ENCODE measurements at regions not wholly inside any gene's neighbourhood (a gene's known extent, or its start where the extent isn't known, plus 50 kb on each side); places are given as distances from the start of the nearest gene placed in this dataset.

DNA sequence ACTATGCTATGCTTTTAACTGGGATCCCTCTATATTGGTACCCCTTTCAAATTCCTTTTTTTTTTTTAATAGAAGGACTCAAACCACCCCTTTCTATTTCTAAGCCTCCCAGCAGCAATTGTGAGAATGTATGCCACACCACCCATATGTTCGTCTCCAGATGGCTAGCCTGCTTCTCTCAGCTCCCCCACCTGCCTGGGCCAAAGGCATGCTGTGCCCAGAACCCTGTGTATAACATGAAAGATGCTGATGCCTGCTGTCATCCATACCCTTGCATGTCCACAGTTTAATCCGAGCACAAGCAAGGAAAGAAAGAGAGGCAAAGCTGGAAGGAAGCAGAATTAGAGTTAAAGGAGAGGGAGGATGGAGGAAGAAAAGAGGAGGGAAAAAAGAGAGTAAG is 159.5 kb upstream of the CNTN6 start:
- TF ChIP-seq, protein P1, sequence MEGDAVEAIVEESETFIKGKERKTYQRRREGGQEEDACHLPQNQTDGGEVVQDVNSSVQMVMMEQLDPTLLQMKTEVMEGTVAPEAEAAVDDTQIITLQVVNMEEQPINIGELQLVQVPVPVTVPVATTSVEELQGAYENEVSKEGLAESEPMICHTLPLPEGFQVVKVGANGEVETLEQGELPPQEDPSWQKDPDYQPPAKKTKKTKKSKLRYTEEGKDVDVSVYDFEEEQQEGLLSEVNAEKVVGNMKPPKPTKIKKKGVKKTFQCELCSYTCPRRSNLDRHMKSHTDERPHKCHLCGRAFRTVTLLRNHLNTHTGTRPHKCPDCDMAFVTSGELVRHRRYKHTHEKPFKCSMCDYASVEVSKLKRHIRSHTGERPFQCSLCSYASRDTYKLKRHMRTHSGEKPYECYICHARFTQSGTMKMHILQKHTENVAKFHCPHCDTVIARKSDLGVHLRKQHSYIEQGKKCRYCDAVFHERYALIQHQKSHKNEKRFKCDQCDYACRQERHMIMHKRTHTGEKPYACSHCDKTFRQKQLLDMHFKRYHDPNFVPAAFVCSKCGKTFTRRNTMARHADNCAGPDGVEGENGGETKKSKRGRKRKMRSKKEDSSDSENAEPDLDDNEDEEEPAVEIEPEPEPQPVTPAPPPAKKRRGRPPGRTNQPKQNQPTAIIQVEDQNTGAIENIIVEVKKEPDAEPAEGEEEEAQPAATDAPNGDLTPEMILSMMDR (conservative IDR thresholded peaks at IDR 0.05; ENCODE audit: low read depth, low read length): no peak
- TF ChIP-seq EZH2 (IDR thresholded peaks at IDR 0.05; ENCODE audit: borderline replicate concordance, low read depth, low read length, poor library complexity, severe bottlenecking): no peak
